DLD1 (cell line): ENCODE measurements at regions not wholly inside any gene's neighbourhood (a gene's known extent, or its start where the extent isn't known, plus 50 kb on each side); places are given as distances from the start of the nearest gene placed in this dataset.

ENCODE experiments used
- in situ Hi-C: cut with HindIII; loops from 2 replicates; pipeline ENCODE4 v1.10.0; 2017; ENCODE audit warnings: low sequenced_read_pairs

- in situ Hi-C loops, result no loop called here
These were observed 154.3 kb upstream of the PCBD1 start for GRCh38 chr10:71042699-71043098.

DNA sequence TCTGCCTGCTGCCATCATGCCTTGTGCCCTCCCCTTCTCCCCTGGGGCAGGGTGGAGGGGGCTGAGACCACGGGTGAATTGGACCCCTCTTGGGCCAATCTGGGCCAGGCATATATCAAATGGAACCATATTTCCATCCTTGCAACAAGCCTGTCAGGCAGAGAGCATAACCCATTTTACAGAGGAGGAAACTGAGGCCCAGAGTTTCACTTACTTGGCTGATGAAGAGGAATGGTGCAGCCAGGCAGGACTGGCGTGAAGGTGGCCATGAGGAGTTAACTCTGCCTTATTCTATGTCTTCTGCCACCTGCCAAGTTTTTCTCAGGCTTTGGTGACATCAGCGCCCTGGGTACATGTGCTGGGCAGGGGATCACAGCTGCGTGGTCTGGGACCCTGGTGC is 155.5 kb upstream of the PCBD1 start:
- in situ Hi-C loops, result no loop called here

GRCh38 chr10:71044720-71045119 is 156.4 kb upstream of the PCBD1 start:
- in situ Hi-C loops, result no loop called here

DNA sequence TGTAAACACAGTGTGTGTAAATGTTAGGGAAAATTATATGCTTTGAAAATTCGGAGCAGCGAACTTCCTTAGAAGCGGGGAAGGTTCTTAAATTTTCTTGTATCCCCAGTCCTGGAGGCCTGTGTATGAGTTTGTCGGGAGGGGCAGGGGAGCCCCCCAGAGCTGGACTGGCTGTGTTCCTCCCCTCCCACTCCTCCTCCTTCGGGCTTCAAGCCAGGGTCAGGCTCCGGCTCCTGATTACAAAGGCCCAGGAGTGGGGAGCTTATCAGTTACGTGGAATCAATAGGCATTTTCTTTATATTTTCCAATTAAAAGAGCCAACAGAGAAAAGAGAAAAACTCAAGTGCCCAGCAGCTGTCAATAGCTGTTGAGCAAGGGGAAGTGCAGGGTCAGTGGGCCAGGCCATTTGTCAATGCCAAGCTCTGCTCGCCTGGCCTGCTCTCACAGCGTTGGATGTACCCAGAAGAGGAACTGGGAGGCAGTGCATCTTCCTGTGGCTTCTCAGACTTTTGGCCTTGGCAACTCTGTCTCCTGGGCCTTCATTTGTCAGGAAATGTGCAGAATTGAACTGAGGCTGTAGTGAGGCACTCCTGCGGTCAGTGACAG is 156.9 kb upstream of the PCBD1 start:
- in situ Hi-C loops, result no loop called here

DNA sequence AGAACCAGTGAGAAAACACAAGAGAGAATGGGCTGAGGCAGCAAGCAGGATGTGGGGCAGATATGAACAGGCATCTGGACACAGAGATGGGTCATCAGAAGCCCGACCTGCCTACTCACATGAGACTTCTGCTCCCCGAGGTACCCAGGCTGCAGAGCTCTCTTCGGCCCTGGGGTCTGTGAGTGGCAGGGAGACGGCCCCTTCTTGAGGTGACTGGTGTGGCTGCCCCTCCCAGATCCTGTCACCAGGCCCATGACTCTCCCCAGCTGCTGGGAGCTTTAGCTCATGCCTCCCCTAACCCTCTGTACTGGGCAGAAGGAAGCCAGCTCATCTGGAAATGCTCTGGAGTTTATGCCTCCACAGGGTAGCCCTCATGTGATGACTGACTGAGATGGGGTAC is 157.6 kb upstream of the PCBD1 start:
- in situ Hi-C loops, result no loop called here

DNA sequence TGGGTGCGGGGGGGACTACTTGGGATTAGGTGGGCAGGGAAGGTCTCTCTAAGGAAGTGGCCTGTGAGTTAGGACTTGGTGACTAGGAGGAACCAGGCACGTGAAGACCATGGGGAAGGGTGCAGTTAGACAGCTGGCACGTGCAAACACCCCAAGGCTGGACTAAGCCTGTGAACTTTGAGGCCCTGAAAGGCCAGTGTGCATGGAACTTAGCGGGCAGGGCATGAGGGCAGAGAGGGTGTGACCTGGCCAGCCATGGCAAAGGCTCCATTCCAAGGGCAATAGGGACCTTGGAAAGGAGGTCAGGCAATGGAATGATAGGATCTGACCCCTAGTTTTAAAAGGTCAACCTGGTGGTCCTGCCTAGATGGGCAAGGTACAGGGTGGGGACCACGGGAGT is 158.4 kb upstream of the PCBD1 start:
- in situ Hi-C loops, result no loop called here

DNA sequence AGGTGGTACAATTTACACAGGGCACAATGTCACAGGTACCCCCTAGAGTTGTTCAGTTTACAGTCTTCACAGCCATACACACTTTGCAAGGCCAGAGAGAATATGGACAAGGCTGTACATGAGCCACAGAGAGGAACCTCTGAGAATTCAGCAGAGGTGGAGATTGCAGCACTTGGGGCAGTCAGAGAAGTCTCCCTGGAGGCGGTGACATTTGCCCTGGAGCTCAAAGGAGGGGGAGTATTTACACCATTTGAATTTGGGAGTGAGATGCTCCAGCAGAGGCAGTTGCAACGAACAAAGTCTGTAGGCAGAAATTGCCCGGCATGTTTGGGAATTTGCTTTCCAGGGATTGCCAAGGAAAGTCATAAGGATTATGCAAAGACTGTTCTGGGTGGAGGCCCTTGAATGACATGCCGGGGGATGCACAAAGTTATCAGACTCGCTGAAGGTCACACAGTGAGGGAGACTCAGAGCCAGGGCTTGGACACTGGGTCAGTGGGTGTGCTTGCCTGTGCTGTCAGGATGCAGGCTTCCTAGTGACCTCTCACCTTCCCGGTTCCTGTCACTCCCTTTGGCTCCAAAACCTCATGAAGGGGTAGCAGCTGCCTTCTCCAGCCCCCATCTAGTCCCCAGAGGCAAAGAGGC is 160.7 kb upstream of the PCBD1 start:
- in situ Hi-C loops, result no loop called here

GRCh38 chr10:71049994-71050393 is 161.6 kb upstream of the PCBD1 start:
- in situ Hi-C loops, result no loop called here

DNA sequence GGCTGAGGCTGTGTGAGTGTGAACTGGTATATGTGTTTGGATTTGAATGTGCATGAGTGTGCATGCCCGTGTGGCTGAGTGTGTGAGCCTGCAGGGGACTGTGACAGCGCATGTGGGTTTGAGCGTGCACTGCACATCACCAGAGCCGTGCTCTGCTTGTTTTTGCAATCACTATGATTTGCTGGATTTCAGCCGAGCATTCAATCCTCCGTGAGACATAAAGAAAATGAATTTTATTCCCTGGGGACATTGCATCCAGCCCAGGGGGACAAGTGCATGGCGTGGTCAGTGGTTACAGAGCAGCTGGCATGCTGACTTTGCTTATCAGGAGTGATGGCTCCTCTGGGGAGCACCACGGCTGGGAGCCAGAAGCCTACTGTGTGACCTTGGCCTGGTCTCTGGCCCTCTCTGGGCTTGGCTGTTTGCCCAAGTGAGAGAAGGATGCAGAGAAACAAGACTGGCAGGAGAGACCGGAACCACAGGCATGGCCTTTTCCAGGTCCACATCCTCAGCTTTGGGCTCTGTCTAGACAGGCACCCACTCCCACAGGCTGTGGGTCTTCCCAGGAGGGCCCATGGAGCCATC is 160.2 kb upstream of the UNC5B start:
- in situ Hi-C loops, result no loop called here

GRCh38 chr10:71052708-71053107 is 159.7 kb upstream of the UNC5B start:
- in situ Hi-C loops, result no loop called here

DNA sequence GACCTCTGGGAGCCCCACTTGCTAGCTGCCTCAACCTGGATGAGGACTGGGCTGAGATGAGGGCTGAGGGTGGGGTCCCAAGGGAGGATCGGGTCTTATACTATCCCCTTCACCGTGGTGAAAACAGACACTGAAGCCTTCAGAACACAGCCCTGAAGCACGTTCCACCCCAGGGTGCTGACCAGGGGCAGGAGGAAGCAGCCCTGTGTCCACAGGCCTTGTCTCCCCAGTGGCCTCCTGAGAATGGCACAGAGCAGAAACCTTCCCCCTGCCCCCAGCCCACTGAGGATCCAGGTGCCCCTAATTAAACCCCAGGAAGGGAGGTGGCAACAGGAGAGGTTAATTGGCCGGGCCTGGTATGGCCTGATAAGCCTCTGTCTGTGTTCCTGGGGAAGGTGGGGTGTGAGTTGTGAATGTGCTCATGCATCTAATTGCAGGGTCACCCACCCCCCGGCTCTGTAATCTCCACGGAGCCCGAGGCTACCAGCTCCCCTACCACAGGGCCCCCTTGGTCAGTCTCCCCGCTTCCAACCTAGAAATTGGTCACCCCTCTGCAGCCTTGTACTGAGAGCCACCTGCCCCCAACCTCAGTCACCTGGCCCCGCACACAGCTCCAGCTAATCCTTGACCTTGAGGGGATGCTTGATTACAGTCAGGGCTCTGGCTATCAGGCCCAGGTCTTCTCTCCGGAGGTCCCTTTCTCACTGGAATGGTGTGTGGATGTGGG is 159.0 kb upstream of the UNC5B start:
- in situ Hi-C loops, result no loop called here

- in situ Hi-C loops, result no loop called here
These were observed 154.1 kb upstream of the UNC5B start for GRCh38 chr10:71058308-71058707.

- in situ Hi-C loops, result no loop called here
These were observed 153.1 kb upstream of the UNC5B start for GRCh38 chr10:71059054-71059818.

DNA sequence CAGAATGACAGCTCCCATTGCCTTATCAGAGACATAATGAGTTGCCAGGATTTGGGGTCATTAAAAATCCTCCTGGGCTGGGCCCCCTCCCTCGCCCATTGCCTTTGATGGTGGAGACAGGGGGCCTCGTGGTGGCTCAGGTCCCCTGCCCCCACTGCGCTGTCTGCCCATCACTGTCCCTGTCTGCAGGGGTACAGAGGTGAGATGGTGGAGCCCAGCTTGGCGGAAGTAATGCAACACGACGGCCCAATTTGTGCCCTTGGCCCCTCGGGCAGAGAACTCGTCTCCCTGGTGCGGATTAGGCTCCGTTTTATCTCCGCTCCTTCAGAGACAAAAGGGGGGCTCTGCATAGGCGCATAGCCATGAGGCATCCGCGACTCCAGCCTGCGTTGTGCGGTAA is 152.4 kb upstream of the UNC5B start:
- in situ Hi-C loops, result no loop called here

DNA sequence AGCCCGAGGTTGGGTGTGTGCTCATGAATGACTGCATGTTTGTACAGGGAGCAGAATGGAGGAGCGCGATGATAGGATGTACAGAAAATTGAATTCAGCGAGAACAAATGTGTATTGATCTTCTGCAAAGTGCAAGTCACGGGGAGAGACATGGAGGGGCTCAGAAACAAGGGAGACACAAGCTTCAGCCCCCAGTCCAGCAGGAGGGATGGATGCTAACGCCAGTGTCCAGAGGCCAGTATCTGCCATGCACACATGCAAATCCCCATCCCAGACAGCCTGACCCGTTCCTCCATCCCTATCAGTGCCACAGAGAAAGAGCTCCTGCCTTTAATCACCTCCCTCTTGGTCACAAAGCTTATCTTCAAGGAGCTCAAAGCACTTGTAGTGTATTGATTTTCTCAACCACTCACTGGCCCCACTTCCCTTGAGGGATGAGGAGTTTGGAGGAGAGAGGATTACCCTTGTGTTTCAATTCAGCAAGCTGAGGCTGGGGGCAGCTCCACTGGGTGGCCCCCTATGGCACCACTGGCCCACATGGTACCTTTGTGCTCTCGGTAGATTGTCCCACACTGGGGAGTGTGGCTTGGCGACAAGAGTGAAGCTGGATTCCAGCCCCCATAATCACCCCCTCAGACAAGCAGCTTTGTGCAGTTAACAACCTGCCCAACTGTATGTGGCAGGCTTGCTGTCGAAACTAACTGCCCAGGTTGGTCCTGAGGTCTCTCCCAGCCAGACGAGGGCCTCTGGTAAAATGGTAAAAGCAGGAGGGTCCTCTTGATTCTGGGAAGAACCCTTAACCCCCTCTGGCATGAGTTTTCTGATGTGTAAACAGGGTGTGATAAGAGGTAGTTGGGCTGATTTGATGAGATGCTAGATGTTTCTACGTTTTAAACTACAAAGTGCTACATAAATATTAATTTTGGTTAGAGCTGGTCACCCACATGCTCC is 151.6 kb upstream of the UNC5B start:
- in situ Hi-C loops, result no loop called here

DNA sequence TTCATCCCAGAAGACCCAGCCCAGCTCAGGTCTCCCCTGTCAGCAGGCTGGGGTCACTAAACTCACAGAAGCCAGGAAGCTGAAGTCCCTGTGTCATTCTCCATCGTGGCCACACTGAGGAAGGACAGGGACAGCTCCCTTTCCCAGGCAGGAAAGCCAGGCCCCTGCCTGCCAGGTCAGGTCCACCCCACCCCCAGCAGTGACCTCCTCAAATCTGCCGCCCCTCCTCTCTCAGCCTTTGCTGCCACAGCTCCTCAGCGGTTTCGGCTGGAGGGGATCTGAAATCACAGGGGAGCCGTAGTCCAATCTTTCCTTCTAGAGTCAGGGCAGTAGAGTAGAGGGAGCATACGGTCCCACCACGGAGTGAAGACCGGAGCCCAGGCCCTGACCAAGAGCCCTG is 150.9 kb upstream of the UNC5B start:
- in situ Hi-C loops, result no loop called here

DNA sequence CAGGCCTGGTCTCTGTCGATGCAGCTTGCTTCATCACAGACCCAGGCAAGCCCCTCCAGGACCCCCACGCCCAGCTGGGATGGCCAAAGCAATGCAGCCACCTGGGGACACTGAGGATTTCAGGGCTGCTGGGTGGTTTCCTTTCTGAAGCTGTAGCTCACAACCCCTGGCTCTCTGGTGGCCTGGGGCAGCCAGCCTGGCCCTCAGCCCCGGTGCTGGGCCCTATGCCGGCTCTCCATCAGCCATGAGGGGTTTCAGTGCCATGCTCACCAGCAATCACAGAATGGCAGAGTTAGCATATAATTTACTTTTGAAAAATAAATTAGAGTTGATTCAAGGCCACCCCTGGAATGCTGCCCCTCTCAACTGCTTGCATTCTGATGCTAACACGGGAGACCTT is 150.2 kb upstream of the UNC5B start:
- in situ Hi-C loops, result no loop called here

GRCh38 chr10:71063401-71063800 is 149.0 kb upstream of the UNC5B start:
- in situ Hi-C loops, result no loop called here

GRCh38 chr10:71064413-71065118 is 147.8 kb upstream of the UNC5B start:
- in situ Hi-C loops, result no loop called here

DNA sequence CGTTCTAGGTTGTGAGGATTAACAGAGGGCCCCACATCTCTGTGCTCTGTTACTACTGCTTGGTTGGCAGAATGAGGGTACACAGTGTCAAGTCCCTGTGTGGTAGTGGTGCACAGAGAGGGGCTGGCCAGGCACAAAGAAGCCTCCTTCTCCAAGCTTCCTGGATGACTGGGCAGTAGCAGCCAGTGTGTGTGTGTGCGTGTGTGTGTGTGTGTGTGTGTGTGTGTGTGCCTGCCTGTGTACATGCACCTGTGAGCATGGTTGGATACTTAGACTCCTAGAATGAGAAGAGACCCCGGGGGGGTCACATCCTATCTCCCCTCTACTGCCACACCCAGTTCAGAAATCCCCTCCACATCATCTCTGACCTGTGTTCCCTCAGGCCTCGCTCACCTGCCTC is 146.7 kb upstream of the UNC5B start:
- in situ Hi-C loops, result no loop called here
